ENCODE measurements at regions not wholly inside any gene's neighbourhood (a gene's known extent, or its start where the extent isn't known, plus 50 kb on each side); places are given as distances from the start of the nearest gene placed in this dataset.

DNA sequence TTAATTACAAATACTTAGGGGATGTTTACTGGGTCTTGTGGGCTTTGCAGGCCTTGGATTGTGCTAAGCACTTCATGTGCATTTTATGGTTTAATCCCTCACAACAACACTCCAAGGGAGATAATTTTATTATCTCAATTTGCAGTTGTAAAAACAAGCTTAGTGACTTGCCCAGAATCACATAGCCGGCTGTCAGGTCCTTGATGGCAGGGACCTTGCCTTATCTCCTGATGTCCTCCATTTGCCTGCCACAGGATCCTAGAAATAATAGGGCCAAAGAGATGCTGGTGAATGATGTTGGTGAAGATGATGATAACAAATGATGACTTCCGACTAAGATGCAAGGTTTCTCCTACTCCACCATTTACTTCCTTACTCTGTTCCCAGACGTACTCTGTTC is 385.4 kb downstream of the TMEM135 start:
- no peak for DNase-seq (ENCODE audit: low spot score)

DNA sequence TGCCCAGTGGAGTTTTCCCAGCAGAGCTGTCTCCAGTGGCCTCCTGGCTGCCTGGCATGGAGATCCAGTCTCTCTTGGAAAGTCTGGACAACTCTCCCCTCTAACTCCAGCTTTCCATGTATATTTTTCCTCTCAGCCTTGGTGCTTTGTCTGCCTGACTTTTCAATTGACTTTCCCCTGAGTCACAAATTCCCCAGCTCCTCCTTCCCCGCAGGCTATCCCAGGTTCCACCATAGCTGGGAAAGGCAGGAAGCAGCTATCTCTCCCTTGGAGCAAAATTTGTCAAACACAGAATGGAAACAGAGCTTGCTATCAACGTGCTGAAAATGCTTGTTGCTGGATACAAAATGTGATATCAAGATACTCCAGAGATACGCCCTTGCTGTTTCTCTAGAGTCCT is 384.8 kb downstream of the TMEM135 start:
- DNase-seq (ENCODE audit: low spot score): no peak

DNA sequence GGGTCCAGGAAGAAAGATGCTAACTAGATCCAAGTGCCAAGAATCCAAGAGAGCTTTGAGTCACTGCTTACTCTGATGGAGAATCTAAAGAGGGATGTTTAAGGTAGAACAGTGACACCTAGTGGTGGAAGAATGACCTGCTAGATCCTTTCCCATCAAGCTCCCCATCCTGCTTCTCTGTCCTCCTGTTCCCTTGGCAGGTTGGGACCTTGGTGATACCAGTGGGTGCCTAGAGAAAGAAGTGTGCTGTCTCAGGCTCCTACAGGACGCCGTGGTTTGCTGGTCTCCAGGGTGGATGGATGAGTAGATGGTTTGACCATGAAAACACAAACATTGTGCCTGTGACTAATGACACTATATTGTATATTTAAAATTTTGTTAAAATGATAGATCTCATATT is 383.7 kb downstream of the TMEM135 start:
- peak; percentile 58 for DNase-seq (ENCODE audit: low spot score)

DNA sequence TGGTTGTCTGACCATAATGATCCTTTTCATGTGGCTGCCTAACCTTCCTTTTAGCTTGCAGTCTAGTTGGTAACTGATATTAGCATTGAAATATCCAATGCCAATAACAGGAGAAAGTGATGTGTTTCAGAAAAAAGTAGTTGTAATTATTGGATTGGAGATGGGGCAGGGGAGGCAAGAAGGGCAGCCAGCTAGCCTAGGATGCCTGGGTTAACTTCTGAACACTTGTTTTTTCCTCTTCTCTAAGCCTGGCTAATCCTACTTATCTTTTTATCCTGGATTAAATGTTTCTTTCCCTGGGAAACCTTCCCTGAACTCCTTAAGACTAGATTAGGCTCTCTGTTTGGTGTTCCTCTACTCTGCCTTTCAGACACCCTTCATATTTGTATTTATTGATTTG is 380.2 kb downstream of the TMEM135 start:
- no peak for DNase-seq (ENCODE audit: low spot score)

DNA sequence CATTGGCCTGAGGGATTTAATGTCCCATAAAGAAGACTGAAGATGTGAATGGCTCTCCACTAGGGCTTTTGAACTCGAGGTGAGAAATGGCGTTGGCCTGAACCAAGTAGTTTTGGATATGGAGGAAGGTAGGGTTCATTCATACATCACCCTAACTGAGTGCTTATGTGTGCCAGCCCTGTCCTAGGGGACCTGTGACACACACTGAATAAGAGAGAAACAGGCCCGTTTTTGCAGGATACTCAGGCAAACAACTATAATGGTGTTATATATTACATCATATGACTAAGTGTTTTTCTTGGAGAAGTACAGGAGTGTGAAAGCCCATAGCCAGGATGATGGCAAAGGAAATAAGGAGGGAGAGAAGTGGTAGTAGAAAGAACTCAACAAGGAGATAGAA is 368.1 kb downstream of the TMEM135 start:
- no peak for DNase-seq (ENCODE audit: low spot score)

DNA sequence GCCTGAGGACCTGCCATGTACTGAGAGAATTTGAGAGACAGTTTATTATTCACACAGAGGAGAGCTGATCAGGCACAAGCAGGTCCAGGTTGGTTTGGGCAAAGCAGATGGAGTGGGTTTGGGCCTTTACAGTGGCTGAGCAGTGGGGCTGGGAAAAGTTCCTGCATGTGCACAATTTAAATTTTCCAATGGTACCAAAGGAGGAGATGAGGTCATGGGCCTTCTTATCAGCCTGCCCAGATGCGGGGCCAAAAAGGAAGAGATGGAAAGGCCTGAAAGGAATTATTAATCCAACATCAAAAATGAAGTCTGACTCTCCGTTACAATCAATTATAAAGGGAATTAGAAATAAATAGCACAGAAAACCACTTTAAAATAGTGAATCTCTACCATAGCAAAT is 367.6 kb downstream of the TMEM135 start:
- DNase-seq (ENCODE audit: low spot score): no peak

DNA sequence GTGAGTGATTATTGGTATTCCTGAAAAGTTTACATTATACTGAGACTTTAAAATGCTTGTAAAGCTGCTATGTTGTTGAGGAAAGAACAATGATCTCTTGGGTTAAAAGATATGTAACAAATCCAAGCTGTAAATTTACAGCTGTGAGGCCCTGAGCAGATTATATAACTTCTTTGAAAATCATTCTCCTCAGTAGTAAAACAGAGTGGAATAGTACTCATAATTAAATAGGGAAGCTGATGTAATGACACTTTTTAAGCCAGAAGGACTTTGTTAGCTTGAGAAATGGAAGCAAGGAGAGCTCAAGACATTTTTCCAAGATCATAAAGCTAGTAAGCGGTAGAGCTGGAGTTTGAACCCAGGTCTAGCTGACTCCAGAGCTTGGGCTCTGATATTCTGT is 363.9 kb downstream of the TMEM135 start:
- no peak for DNase-seq (ENCODE audit: low spot score)

DNA sequence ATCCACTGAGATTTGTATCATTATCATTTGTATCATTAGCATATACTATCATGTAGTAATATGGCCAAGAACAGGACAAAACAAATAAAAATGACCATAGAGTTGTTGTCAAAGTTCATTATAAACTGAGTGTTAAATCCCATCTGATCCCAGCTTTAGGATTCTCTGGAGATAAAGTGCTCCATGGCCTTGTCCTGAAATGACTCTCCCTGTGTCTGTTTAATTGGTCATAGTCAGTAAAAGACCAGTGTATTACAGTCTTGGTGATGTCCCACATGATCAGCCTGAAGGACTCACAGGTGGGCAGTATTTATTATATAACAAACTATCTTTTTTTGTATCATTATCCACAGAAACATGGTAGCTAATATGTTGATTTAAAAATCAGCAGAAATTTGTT is 361.6 kb downstream of the TMEM135 start:
- DNase-seq (ENCODE audit: low spot score): no peak

DNA sequence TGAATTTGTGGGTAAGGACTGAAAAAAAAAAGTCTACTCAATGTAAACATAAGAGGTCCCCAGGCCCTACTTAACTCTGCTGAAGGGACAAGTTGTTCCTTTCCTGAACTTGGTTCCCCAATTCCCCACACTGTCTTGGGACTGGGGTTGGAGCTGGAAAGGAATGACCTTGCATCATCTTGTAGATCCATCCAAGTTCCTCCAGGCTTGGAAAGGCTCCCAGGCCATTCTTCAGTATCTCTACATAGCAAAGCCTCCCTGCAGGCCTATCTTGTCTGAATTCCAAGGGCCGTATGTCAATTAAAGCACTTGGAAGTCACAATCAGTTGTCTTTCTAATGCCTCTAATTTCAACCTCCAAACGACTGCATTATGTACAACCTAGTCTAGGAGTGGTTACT is 361.2 kb downstream of the TMEM135 start:
- no peak for DNase-seq (ENCODE audit: low spot score)

DNA sequence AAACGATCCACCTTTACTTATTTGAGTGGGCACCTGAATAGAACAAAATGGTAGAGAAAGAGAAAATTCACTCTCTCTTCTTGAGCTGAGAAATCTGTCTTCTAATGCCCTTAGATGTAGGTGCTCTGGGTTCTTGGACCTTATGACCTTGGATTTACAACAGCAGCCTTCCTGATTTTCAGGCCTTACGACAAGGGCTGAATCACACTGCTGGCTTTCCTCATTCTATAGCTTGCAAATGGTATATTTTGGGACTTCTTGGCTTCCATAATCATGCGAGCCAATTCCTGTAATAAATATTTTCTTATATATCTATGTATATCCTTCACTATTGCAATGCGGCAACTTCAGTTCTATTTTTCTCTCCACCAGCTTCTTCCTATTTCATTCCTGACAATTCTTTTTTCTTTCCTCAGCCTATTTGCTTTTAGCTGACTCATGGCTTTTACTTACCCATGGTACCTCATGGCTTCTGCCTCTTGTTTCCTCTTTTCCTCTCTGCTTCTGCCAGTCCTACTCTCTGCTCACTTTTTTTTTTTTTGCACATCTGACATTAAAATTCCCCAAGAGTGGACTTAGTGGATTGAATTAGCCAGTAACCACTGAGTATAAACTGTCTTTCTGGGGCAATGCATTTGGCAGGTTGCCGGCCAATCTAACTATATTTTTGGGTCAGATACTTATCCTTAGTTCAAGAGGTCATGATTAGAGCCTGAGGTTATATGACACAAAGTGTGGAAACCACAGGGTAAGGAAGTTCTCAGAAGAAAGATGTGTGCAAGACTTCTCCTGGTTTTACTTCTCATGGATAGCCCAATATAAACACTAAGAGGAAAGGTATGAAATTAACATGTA is 359.5 kb downstream of the TMEM135 start:
- DNase-seq (ENCODE audit: low spot score): no peak

DNA sequence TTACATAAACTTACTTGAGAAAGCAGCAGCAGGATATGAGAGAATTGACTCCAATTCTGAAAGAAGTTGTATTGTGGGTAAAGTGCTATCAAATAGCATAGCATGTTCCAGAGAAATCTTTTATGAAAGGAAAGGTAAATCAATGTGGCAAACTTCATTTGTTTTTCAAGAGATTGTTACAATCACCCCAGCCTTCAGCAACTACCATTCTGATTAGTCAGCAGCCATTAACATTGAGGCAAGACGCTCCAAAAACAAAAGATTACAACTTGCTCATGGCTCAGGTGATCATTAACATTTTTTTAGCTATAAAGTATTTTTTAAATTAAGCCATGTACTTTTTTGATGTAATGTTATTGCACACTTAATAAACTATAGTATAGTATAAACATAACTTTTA is 357.2 kb downstream of the TMEM135 start:
- DNase-seq (ENCODE audit: low spot score): no peak

DNA sequence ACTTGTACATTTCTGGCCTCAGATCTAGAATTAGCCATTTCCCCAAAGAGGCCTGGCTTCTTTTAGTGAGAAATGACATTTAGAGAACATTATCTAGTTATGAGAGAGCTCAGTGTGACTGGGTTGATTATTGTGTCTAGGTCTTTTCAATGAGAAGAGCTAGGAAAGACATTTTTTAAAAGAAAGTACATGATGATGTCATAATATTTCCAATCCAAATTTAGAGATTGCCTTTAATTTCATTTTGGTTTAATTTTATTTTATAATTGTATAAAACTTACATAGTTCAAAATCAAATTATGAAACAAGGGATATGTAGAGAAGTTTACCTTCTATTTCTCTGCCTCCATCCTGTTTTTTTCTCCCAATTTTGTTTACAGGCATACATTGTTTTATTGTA is 354.9 kb downstream of the TMEM135 start:
- DNase-seq (ENCODE audit: low spot score): no peak

DNA sequence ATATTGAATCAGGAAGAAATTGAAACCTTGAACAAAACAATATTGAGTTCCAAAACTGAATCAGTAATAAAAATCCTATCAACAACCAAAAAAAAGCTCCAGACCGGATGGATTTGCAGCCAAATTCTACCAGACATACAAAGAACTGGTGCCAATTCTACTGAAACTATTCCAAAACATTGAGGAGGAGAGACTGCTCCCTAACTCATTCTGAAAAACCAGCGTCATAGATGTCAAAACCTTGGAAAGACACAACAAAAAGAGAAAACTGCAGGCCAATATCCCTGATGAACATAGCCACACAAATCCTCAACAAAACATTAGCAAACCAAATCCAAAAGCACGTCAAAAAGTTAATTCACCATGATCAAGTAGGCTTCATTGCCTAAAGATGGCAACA is 353.8 kb downstream of the TMEM135 start:
- DNase-seq (ENCODE audit: low spot score): no peak

DNA sequence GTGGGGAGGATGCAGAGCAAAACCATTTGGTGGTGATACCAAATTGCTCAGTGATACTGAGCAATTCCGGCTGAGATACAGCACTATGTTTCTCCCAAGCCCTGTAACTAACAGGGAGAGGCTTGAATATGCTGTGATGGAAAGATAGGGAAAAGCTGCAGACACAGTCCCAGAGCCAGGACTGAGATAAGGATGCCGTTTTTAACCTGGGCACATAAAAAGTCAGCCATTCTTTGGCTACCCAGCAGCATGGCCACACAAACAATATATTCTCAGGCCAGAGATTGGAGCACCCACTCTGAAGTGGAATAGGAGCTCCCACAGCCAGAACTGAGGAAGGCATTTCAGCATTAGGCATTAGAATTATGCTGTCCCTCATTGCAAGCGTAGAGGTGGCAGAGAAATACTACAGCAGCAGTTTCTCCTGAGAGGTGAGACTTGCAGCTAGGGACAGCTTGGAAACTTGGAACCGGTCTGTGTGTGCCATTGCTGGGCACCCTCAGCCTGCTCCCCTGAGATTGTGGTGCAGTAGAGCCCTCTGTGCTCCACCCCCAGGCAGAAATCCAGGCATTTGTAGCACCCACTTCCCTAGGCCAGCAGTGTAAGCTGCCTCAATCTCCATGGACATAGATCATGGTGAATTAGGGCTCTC is 346.5 kb downstream of the TMEM135 start:
- no peak for DNase-seq (ENCODE audit: low spot score)

DNA sequence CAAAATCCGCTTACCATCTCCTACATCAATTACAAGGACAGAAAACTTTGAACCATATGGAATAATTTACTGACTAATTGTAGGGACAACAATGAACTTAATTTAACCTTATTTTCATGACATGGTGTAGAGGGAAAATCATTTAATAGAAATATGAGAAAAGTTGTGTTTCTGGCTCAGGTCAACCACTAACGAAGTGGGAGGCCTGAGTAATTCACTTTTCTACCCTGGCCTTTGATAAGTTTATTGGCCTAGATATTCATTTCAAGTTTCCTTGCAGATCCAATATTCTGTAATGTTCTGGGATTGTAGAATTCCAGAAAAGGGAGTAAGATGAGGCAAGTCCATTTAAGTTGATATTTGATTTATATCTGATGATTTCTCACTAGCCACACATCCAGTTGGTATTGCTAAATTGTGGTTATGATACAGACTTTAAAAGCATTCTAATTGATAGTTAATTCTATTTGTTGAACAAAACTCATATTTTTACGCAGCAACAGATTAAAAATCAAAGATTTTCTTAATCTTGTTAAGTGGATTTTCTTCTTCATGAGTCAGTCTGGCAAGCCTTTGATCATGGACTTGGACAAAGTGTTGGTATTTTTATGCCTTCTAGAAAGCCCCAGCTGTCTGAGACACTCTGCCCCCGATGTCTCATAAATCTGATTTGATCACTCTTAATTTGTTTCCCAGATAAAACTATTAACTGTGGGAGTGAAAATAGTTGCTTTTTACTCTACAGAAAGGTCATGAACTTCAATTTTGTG is 336.5 kb downstream of the TMEM135 start:
- DNase-seq (ENCODE audit: low spot score): no peak
